OCI-LY3 (cell line): ENCODE measurements at regions not wholly inside any gene's neighbourhood (a gene's known extent, or its start where the extent isn't known, plus 50 kb on each side); places are given as distances from the start of the nearest gene placed in this dataset.

ENCODE experiments used
- H2AFZ ChIP-seq: fragments of 200-600, 300-600 bp; shearing (Covaris generic); 2 replicates; pipeline ENCODE4 v1.6.0; 2014; ENCODE audit warnings: antibody characterized with exemption, low read depth, low read length
- H3K27ac ChIP-seq: fragments of 200-600, 300-600 bp; sonication (generic); 2 replicates; pipeline ENCODE4 v1.5.1; 2014; ENCODE audit warnings: mild to moderate bottlenecking, low read length, moderate library complexity, mixed read lengths
- H3K27me3 ChIP-seq: fragments of 200-600, 300-600 bp; sonication (generic); 2 replicates; pipeline ENCODE4 v1.6.1; 2014; ENCODE audit warnings: low read depth, low read length, mixed read lengths
- H3K36me3 ChIP-seq: fragments of 200-600, 300-600 bp; sonication (generic); replicated peaks from 2 replicates; pipeline ENCODE3; 2014; ENCODE audit warnings: low read depth, low read length, mixed read lengths
- H3K4me1 ChIP-seq: fragments of 300-600, 200-600 bp; sonication (generic); 2 replicates; pipeline ENCODE4 v1.6.1; 2014; ENCODE audit warnings: low read length, mixed read lengths
- H3K4me2 ChIP-seq: fragments of 200-600, 300-600 bp; sonication (generic); 2 replicates; pipeline ENCODE4 v1.6.1; 2014; ENCODE audit warnings: low read length, mixed read lengths
- H3K4me3 ChIP-seq: fragments of 300-600, 200-600 bp; sonication (generic); 2 replicates; pipeline ENCODE4 v1.5.1; 2014; ENCODE audit warnings: antibody characterized with exemption, mild to moderate bottlenecking, low read length, moderate library complexity
- H3K79me2 ChIP-seq: fragments of 300-600, 200-600 bp; shearing (Covaris generic); 2 replicates; pipeline ENCODE4 v1.6.1; 2014; ENCODE audit warnings: mild to moderate bottlenecking, low read length, mixed read lengths
- H3K9ac ChIP-seq: fragments of 300-600, 200-600 bp; shearing (Covaris generic); 2 replicates; pipeline ENCODE4 v1.6.0; 2014; ENCODE audit warnings: mild to moderate bottlenecking, low read length, moderate library complexity
- H3K9me3 ChIP-seq: fragments of 200-600, 300-600 bp; shearing (Covaris generic); 2 replicates; pipeline ENCODE4 v1.6.1; 2014; ENCODE audit warnings: low read length, mixed read lengths; ENCODE audit not compliant: insufficient read depth
- H4K20me1 ChIP-seq: fragments of 200-600, 300-600 bp; sonication (generic); 2 replicates; pipeline ENCODE4 v1.6.1; 2016; ENCODE audit warnings: low read length, mixed read lengths; ENCODE audit not compliant: insufficient read depth
- CTCF ChIP-seq: fragments of 200-600, 300-600 bp; sonication (generic); IDR thresholded peaks from 2 replicates; pipeline ENCODE4 v1.5.1; 2014; ENCODE audit warnings: antibody characterized with exemption, low read length, low read depth
- EZH2phosphoT487 ChIP-seq: fragments of 200-600 bp; shearing (Covaris generic); IDR thresholded peaks from 2 replicates; pipeline ENCODE4 v1.6.1; 2018; ENCODE audit warnings: antibody characterized with exemption, mixed run types, low read depth

DNA sequence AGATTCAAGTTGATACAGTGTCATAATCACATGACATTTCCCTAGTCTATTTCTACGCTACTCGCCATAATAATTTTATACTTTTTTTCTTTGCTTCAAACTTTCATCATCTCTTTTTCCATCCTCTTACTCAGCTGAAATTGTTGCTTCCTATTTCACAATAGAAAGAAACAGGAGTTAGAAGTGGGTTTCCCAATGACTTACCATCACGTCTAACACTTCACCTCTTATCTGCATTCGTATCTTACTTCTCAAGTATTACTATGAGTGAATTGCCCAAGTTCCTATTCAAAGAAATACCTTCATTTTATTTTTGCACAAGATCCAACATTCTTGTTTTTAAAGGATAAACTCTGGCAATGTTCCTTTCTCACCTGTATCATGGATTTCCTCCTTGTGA, 1539.9 kb downstream of the SI start:
- H3K4me1 ChIP-seq, result no peaks in the 10 kb centered on the region
- no peaks in the 10 kb centered on the region for H4K20me1 ChIP-seq
- no peaks in the 10 kb centered on the region for H3K27me3 ChIP-seq
- H3K9me3 ChIP-seq, result no peaks in the 10 kb centered on the region
- no peak overlapping the region for H3K9ac ChIP-seq
- no peak overlapping the region for H3K4me3 ChIP-seq
- no peaks in the 10 kb centered on the region for H3K79me2 ChIP-seq
- no peak overlapping the region for H3K27ac ChIP-seq
- TF ChIP-seq EZH2phosphoT487, result no peak
- no peak for TF ChIP-seq CTCF
- H2AFZ ChIP-seq, result no peak overlapping the region
- no peak overlapping the region for H3K4me2 ChIP-seq
- H3K36me3 ChIP-seq, result no peaks in the 10 kb centered on the region

- Histone ChIP-seq H3K9me3 (no peaks in the 10 kb centered on the region), H2AFZ (no peak overlapping the region), H3K9ac (no peak overlapping the region), H3K27me3 (no peaks in the 10 kb centered on the region), H3K79me2 (no peaks in the 10 kb centered on the region), H3K27ac (no peak overlapping the region), H3K4me1 (no peaks in the 10 kb centered on the region), H4K20me1 (no peaks in the 10 kb centered on the region), H3K4me2 (no peak overlapping the region), H3K36me3 (no peaks in the 10 kb centered on the region), H3K4me3 (no peak overlapping the region)
- TF ChIP-seq EZH2phosphoT487 (no peak), CTCF (no peak)
Observed at GRCh38 chr3:163533381-163533780, 1544.9 kb downstream of the SI start.

DNA sequence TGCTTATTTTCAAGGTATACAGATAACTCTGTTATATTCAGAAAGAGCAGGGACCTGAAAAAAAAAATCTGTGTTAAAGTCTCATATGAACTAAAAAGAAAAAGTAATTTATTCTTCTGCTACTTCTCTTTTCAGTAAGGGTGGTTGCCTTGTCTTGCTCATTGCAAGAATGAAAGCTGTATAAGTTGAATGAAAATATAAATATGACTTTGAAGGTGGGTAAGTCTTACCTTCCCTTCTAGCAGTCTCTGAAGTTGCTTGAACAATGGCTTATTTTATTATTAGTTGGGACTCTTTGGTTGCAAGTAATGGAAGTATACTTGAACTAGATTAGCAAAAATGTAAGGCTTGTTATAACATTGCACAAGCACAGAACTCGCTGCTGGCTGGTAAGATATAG, 1554.9 kb downstream of the SI start:
- Histone ChIP-seq H3K9me3 (no peaks in the 10 kb centered on the region), H3K4me3 (no peak overlapping the region), H3K36me3 (no peaks in the 10 kb centered on the region), H3K27me3 (no peaks in the 10 kb centered on the region), H2AFZ (no peak overlapping the region), H3K4me2 (peak overlapping the region; percentile 10; the same call in 1 of the 2 replicates), H3K27ac (no peak overlapping the region), H3K79me2 (no peaks in the 10 kb centered on the region), H3K4me1 (peaks cover 8% of the 10 kb centered on the region), H3K9ac (no peak overlapping the region), H4K20me1 (no peaks in the 10 kb centered on the region)
- TF ChIP-seq EZH2phosphoT487 (no peak), CTCF (no peak)

GRCh38 chr3:163521261-163521660, 1557.0 kb downstream of the SI start:
- no peak for TF ChIP-seq CTCF
- no peak for TF ChIP-seq EZH2phosphoT487

More at GRCh38 chr3:163521261-163521660, 1557.0 kb downstream of the SI start:
- no peaks in the 10 kb centered on the region for H4K20me1 ChIP-seq
- no peak overlapping the region for H2AFZ ChIP-seq
- H3K27me3 ChIP-seq, result no peaks in the 10 kb centered on the region
- H3K36me3 ChIP-seq, result no peaks in the 10 kb centered on the region
- H3K4me3 ChIP-seq, result no peak overlapping the region
- H3K4me2 ChIP-seq, result peak overlapping the region; percentile 18; the same call in 1 of the 2 replicates
- H3K9me3 ChIP-seq, result no peaks in the 10 kb centered on the region
- H3K9ac ChIP-seq, result no peak overlapping the region
- H3K79me2 ChIP-seq, result no peaks in the 10 kb centered on the region
- peaks cover 8% of the 10 kb centered on the region for H3K4me1 ChIP-seq
- H3K27ac ChIP-seq, result no peak overlapping the region
